RWPE1 (cell line): ENCODE measurements at regions not wholly inside any gene's neighbourhood (a gene's known extent, or its start where the extent isn't known, plus 50 kb on each side); places are given as distances from the start of the nearest gene placed in this dataset.

Experiments used
- CTCF ChIA-PET: fragments of 350-600 bp; sonication (Branson Sonifier 250); formaldehyde crosslinking; extraction: SDS; loops from one replicate; lab custom pipeline; 2021; lab: Yijun Ruan, JAX
- POLR2A ChIA-PET: fragments of 400-600 bp; formaldehyde crosslinking; extraction: SDS; loops from one replicate; lab custom pipeline; 2020; ENCODE audit warnings: antibody characterized with exemption; ENCODE audit not compliant: low non-redundant PET; lab: Yijun Ruan, JAX
- DNase-seq: peaks from one replicate; pipeline ENCODE4 v3.0.0; 2012; ENCODE audit warnings: low spot score
- H3K27ac ChIP-seq: fragments of 450-650 bp; 2 replicates; pipeline ENCODE4 v1.5.1; 2017
- TF ChIP-seq, protein P1 (sequence below): fragments of 450-650 bp; conservative IDR thresholded peaks from 2 replicates; pipeline ENCODE4 v1.5.1; 2017; ENCODE audit warnings: low read depth, mild to moderate bottlenecking

DNA sequence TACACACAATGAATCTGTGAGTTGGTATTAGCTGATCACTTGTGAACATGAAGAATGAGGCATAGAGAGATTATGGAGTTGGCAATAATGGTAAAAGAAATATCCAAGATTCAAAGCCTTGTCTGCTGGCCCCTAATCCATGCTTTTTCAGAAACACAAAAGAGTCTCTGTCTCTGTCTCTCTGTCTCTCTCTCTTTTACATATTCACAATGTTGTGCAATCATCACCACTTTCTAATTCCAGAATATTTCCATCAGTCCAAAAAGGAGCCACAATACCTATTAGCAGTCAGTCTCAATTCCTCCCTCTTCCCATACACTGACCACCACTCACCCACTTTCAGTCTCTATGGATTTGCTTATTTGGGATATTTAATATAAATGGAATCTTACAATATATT lies 370.1 kb upstream of the CDH8 start:
- DNase-seq: no peak
- ChIA-PET CTCF (no interaction called here), POLR2A (no interaction called here)
- TF ChIP-seq, protein P1, sequence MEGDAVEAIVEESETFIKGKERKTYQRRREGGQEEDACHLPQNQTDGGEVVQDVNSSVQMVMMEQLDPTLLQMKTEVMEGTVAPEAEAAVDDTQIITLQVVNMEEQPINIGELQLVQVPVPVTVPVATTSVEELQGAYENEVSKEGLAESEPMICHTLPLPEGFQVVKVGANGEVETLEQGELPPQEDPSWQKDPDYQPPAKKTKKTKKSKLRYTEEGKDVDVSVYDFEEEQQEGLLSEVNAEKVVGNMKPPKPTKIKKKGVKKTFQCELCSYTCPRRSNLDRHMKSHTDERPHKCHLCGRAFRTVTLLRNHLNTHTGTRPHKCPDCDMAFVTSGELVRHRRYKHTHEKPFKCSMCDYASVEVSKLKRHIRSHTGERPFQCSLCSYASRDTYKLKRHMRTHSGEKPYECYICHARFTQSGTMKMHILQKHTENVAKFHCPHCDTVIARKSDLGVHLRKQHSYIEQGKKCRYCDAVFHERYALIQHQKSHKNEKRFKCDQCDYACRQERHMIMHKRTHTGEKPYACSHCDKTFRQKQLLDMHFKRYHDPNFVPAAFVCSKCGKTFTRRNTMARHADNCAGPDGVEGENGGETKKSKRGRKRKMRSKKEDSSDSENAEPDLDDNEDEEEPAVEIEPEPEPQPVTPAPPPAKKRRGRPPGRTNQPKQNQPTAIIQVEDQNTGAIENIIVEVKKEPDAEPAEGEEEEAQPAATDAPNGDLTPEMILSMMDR: no peak
- H3K27ac ChIP-seq: no peak overlapping the region

DNA sequence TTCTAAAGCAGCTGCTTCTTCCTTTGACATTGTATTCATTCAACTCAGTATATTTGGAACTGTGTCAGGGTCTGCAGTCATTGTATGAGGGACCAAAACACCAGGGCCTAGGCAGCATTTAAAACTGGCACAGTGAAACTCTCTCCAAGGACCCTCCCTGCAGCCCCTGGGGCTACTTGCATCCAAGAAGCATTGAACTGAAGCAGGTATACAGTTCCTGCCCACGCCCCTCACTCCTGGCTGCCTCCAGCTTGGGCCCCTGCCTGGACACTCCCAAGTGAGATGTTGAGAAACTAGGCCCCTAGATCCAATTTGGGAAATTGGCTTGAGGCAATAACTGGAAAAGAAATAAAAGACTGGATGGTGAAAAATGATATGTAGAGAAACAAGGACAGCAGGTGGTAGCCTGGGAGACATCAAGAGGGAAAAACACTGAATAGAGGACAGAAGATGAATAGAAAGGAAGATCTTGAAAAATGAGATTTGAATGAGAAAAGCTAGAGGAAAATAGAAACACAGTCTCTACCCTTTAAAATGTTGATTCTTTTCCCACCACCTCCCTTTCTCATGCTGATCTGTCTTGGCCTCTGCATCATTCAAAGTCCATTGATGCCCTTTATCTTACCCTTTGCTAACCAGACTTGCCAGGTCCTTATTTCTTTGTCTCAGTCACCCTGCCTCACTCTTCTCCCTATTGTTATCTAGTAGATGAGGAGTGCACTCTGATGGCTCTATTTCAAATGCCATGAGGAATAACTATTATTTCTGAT lies 368.8 kb upstream of the CDH8 start:
- H3K27ac ChIP-seq: no peak overlapping the region
- TF ChIP-seq, protein P1: no peak
- POLR2A ChIA-PET: no interaction called here
- CTCF ChIA-PET: interaction anchor here (0.6 kb wide), 1 partner anchor 11 kb away, joined by 4 read pairs; no protein-coding TSS in a partner anchor
- DNase-seq: no peak

DNA sequence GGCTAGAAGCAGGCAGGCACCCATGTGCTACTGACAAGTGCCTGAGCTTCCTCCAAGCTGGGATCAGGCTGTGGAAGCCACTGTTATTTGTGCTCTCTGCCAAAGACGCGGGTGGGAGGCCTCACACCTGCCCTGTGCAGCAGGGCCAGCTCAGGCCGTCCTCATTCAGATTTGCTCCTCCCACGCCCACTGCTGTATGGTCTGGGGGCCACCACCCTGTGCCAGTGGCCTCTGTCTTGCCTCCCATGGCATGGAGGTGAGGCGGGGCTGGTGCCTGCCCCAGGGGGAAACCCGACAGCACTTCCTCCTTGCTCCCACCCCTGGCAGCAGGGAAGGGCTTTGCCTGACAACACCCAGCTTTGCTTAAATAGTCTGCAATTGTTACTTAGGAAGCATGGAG lies 356.5 kb upstream of the CDH8 start:
- ChIA-PET CTCF (no interaction called here), POLR2A (no interaction called here)
- DNase-seq: no peak
- TF ChIP-seq, protein P1: no peak
- no peak overlapping the region for H3K27ac ChIP-seq

DNA sequence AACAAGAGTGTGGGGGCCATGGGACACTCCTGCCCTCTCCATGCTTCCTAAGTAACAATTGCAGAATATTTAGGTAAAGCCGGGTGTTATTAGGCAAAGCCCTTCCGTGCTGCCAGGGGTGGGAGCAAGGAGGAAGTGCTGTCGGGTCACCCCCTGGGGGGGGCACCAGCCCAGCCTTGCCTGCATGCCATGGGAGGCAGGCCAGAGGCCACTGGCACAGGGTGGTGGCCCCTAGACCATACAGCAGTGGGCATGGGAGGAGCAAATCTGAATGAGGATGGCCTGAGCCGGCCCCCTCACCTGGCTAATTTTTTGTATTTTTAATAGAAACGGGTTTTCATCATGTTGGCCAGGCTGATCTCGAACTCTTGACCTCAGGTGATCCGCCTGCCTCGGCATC lies 355.7 kb upstream of the CDH8 start:
- no peak for DNase-seq
- ChIA-PET POLR2A (no interaction called here), CTCF (no interaction called here)
- TF ChIP-seq, protein P1: no peak
- no peak overlapping the region for H3K27ac ChIP-seq

DNA sequence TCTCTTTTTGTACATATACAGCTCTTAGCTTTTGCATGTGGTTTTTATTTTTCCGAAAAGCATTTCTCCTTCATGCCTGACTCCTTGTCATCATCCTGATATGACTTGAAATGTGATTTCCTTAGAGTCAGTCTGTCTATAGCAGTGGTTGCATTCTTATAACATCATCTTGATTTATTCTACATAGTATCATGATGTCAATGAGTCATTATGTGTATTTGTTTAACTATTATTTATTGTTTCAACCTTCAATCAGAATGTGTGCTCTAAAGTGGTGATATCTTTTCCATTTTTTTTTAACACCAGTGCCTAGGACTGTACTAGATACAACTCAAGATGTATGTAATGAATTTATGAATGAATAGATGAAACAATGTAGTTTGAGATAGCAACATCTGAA lies 354.9 kb upstream of the CDH8 start:
- CTCF ChIA-PET: no interaction called here
- POLR2A ChIA-PET: no interaction called here
- DNase-seq: no peak
- TF ChIP-seq, protein P1: no peak
- no peak overlapping the region for H3K27ac ChIP-seq

DNA sequence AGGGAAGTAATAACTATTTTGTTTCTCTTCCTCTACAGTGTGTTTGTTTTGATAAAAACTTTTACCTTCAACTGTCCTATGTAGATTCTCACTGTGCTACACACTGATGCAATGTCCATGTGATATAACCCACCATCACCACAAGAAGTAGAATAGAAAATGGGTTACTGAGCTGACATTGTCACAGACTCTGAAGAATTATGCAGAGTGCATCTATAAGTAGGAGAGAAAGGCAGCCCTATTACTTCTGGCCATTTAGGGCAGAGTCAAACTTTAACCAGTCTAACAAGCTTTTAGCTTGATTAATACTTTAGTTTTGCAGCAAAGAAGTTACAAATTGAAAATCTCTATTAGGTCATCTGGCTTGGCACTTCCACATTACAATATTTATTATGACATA lies 354.0 kb upstream of the CDH8 start:
- no peak overlapping the region for H3K27ac ChIP-seq
- ChIA-PET CTCF (no interaction called here), POLR2A (no interaction called here)
- TF ChIP-seq, protein P1: no peak
- no peak for DNase-seq
